IMR-90 (cell line): ENCODE measurements at regions not wholly inside any gene's neighbourhood (a gene's known extent, or its start where the extent isn't known, plus 50 kb on each side); places are given as distances from the start of the nearest gene placed in this dataset.

Experiments used
- ATAC-seq: fragments of 200-7000 bp; cut with Tn5 transposase; 2 replicates; pipeline ENCODE4 v1.9.1; 2020; ENCODE audit warnings: low read depth, mild to moderate bottlenecking, moderate library complexity
- BruUV-seq: library from RNA; stranded (reverse); fragments of 400-500 nt; replicated peaks from 2 replicates; lab custom pipeline; 2021; lab: Mats Ljungman, UMichigan
- CTCF ChIA-PET: fragments of 300-600 bp; formaldehyde crosslinking; extraction: SDS; loops from one replicate; lab custom pipeline; 2021; ENCODE audit warnings: antibody characterized with exemption; lab: Yijun Ruan, JAX
- POLR2A ChIA-PET: fragments of 300-600 bp; sonication (Branson Sonifier 250); formaldehyde crosslinking; loops from one replicate; lab custom pipeline; 2022; ENCODE audit warnings: antibody characterized with exemption; ENCODE audit not compliant: unreplicated experiment; lab: Charles Lee
- DNase-seq: peaks from one replicate; pipeline ENCODE4 v3.0.0; 2013
- H2AFZ ChIP-seq: replicated peaks from 2 replicates; pipeline ENCODE3; 2013; ENCODE audit warnings: low read length, mild to moderate bottlenecking; ENCODE audit not compliant: poor library complexity
- H2AK5ac ChIP-seq: 2 replicates; pipeline ENCODE4 v1.6.1; 2013; ENCODE audit warnings: low read depth, low read length, inconsistent platforms
- H2AK9ac ChIP-seq: replicated peaks from 2 replicates; pipeline ENCODE3; 2013; ENCODE audit warnings: mild to moderate bottlenecking, low read depth, low read length, moderate library complexity; ENCODE audit not compliant: poor library complexity
- H2BK120ac ChIP-seq: 2 replicates; pipeline ENCODE4 v1.6.1; 2013; ENCODE audit warnings: low read depth, low read length, inconsistent platforms
- H2BK15ac ChIP-seq: 3 replicates; pipeline ENCODE4 v1.6.1; 2013; ENCODE audit warnings: low read depth, low read length, inconsistent platforms
- H2BK20ac ChIP-seq: 2 replicates; pipeline ENCODE4 v1.6.1; 2013; ENCODE audit warnings: low read depth, mild to moderate bottlenecking, inconsistent platforms, low read length, moderate library complexity
- H2BK5ac ChIP-seq: 2 replicates; pipeline ENCODE4 v1.6.1; 2013; ENCODE audit warnings: mild to moderate bottlenecking, low read depth, low read length, inconsistent platforms; ENCODE audit not compliant: poor library complexity, severe bottlenecking
- H3K14ac ChIP-seq: replicated peaks from 2 replicates; pipeline ENCODE4 v1.6.1; 2013; ENCODE audit warnings: low read depth, low read length, inconsistent platforms
- H3K18ac ChIP-seq: 2 replicates; pipeline ENCODE4 v1.6.1; 2013; ENCODE audit warnings: low read depth, low read length, control low read depth
- H3K23ac ChIP-seq: 2 replicates; pipeline ENCODE4 v1.6.1; 2013; ENCODE audit warnings: low read depth, low read length, inconsistent platforms
- H3K27ac ChIP-seq: 2 replicates; pipeline ENCODE4 v1.5.1; 2013; ENCODE audit warnings: mild to moderate bottlenecking, control low read depth, low read length; ENCODE audit not compliant: insufficient read depth
- H3K27me3 ChIP-seq: 2 replicates; pipeline ENCODE4 v1.6.1; 2013; ENCODE audit warnings: low read length; ENCODE audit not compliant: control insufficient read depth, insufficient read depth
- H3K36me3 ChIP-seq: 2 replicates; pipeline ENCODE4 v1.6.1; 2013; ENCODE audit warnings: low read length, mixed read lengths; ENCODE audit not compliant: control insufficient read depth, insufficient read depth
- H3K4ac ChIP-seq: 2 replicates; pipeline ENCODE4 v1.6.1; 2013; ENCODE audit warnings: low read depth, low read length, inconsistent platforms
- H3K4me1 ChIP-seq: 2 replicates; pipeline ENCODE4 v1.6.1; 2013; ENCODE audit warnings: low read length, mixed read lengths; ENCODE audit not compliant: control insufficient read depth, insufficient read depth
- H3K4me2 ChIP-seq: 2 replicates; pipeline ENCODE4 v1.6.1; 2013; ENCODE audit warnings: low read depth, mild to moderate bottlenecking, control low read depth, low read length, moderate library complexity
- H3K4me3 ChIP-seq: 2 replicates; pipeline ENCODE4 v1.5.1; 2013; ENCODE audit warnings: low read depth, mild to moderate bottlenecking, control low read depth, low read length, moderate library complexity; ENCODE audit not compliant: insufficient read depth
- H3K56ac ChIP-seq: 2 replicates; pipeline ENCODE4 v1.6.1; 2013; ENCODE audit warnings: low read length, inconsistent platforms; ENCODE audit not compliant: insufficient read depth; ENCODE audit errors: extremely low read depth
- H3K79me1 ChIP-seq, 2 experiments: 2 replicates each; pipeline ENCODE4 v1.6.1; 2013; ENCODE audit warnings: low read length in 2 of 2, inconsistent platforms in 1 of 2, low read depth in 1 of 2
- H3K9ac ChIP-seq: 2 replicates; pipeline ENCODE4 v1.6.1; 2013; ENCODE audit warnings: low read depth, low read length, control low read depth
- H3K9me1 ChIP-seq: 2 replicates; pipeline ENCODE4 v1.6.1; 2013; ENCODE audit warnings: low read length, inconsistent platforms; ENCODE audit not compliant: insufficient read depth
- H3K9me3 ChIP-seq: 2 replicates; pipeline ENCODE4 v1.6.1; 2013; ENCODE audit warnings: low read length; ENCODE audit not compliant: control insufficient read depth, insufficient read depth
- H4K20me1 ChIP-seq: 2 replicates; pipeline ENCODE4 v1.6.1; 2013; ENCODE audit warnings: low read length, inconsistent platforms; ENCODE audit not compliant: insufficient read depth
- H4K5ac ChIP-seq: 2 replicates; pipeline ENCODE4 v1.6.1; 2013; ENCODE audit warnings: mild to moderate bottlenecking, low read depth, low read length, control low read depth
- H4K8ac ChIP-seq, 2 experiments: 2 replicates each; pipeline ENCODE4 v1.6.1; 2013; ENCODE audit warnings: low read depth in 2 of 2, low read length in 2 of 2, control low read depth in 1 of 2, inconsistent platforms in 1 of 2
- H4K91ac ChIP-seq: 2 replicates; pipeline ENCODE4 v1.6.1; 2013; ENCODE audit warnings: low read depth, low read length, inconsistent platforms; ENCODE audit not compliant: insufficient read depth
- CEBPB ChIP-seq: IDR thresholded peaks from 2 replicates; pipeline ENCODE4 v1.6.1; 2012; ENCODE audit warnings: low read depth, low read length, improper control_type of control experiment
- CHD1 ChIP-seq: IDR thresholded peaks from 2 replicates; pipeline ENCODE4 v1.6.1; 2012; ENCODE audit warnings: low read depth, low read length, improper control_type of control experiment
- CTCF ChIP-seq: conservative IDR thresholded peaks from 2 replicates; pipeline ENCODE4 v1.5.1; 2012; ENCODE audit warnings: mild to moderate bottlenecking, low read depth, low read length, improper control_type of control experiment
- FOS ChIP-seq: fragments of 150-350 bp; IDR thresholded peaks from 2 replicates; pipeline ENCODE4 v1.6.1; 2016; ENCODE audit warnings: low read depth, low read length
- MXI1 ChIP-seq: IDR thresholded peaks from 2 replicates; pipeline ENCODE4 v1.6.1; 2012; ENCODE audit warnings: low read depth, mild to moderate bottlenecking, low read length, moderate library complexity, borderline replicate concordance
- NFE2L2 ChIP-seq: fragments of 150-350 bp; IDR thresholded peaks from 2 replicates; pipeline ENCODE4 v1.6.1; 2016; ENCODE audit warnings: low read depth, mild to moderate bottlenecking, low read length
- RAD21 ChIP-seq: IDR thresholded peaks from 2 replicates; pipeline ENCODE4 v1.6.1; 2012; ENCODE audit warnings: low read length, improper control_type of control experiment
- RCOR1 ChIP-seq: IDR thresholded peaks from 2 replicates; pipeline ENCODE4 v1.6.1; 2012; ENCODE audit warnings: mild to moderate bottlenecking, low read length, improper control_type of control experiment; ENCODE audit not compliant: insufficient replicate concordance
- RFX5 ChIP-seq: IDR thresholded peaks from 2 replicates; pipeline ENCODE4 v1.8.0; 2012; ENCODE audit warnings: low read depth, mild to moderate bottlenecking, low read length, moderate library complexity
- WGBS, 2 experiments: methylation state at CpG; one replicate each; pipeline versions ENCODE4 v1.1.5 to v1.1.7; 2013; ENCODE audit warnings: missing lambda C conversion rate in 2 of 2; ENCODE audit not compliant: insufficient read length in 1 of 2; ENCODE audit errors: extremely low coverage in 2 of 2; 5-methylcytosine and 5-hydroxymethylcytosine counted together
- dilution Hi-C: fragments of 300-500 bp; cut with HindIII; formaldehyde crosslinking; loops from one replicate; pipeline ENCODE4 v1.14.3; 2018; ENCODE audit warnings: low sequenced_read_pairs; ENCODE audit not compliant: unreplicated experiment
- in situ Hi-C: fragments of 300-500 bp; cut with MboI; formaldehyde crosslinking; loops from 3 replicates; pipeline ENCODE4 v1.14.3; 2019; ENCODE audit warnings: low sequenced_read_pairs, inconsistent platforms, mixed read lengths
- intact Hi-C: fragments of 100-400 bp; cut with micrococcal nuclease; formaldehyde crosslinking; loops from 2 replicates; pipeline ENCODE4 v1.10.0; 2022
- TF ChIP-seq, protein P1 (sequence below): fragments of 150-350 bp; IDR thresholded peaks from 2 replicates; pipeline ENCODE4 v1.6.1; 2016; ENCODE audit warnings: low read depth, mild to moderate bottlenecking, low read length, moderate library complexity, borderline replicate concordance
- TF ChIP-seq, protein P2 (sequence below): fragments of 150-350 bp; IDR thresholded peaks from 2 replicates; pipeline ENCODE4 v1.6.1; 2017; ENCODE audit warnings: mild to moderate bottlenecking, antibody characterized with exemption, low read length, low read depth

DNA sequence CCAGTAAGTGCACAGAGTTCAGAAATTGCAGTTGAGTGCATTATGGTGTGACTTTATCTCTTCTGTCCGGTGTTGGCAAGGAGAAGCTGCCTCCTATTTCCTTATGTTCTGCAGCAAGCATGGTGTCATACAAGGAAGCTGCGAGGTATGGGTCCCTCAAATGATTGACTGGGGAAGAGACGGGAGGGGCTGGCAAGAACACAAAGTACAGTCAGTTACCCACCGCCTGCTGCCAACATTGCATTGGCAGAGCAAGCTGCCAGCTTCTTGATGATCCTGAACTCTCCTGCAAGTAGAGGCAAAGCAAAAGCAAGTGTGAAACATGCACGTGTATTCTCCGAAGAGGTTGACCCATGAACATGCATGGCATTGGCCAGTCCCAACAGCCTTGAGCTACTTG, 1013.6 kb downstream of the UQCRFS1 start:
- CTCF ChIA-PET = no interaction called here

More for the DNA sequence above, 1013.6 kb downstream of the UQCRFS1 start:
- no peak overlapping the region for H2BK120ac ChIP-seq
- no peak overlapping the region for H3K9ac ChIP-seq
- ATAC-seq (no peak), DNase-seq (no peak)
- in situ Hi-C loops (no loop called here), intact Hi-C loops (no loop called here), dilution Hi-C loops (no loop called here)
- H3K4me1 ChIP-seq = no peaks in the 10 kb centered on the region
- no peak overlapping the region for H3K4me2 ChIP-seq
- POLR2A ChIA-PET = no interaction called here
- H3K9me3 ChIP-seq = peaks cover 49% of the 10 kb centered on the region
- 24% methylated on average over 2 of the region's 6 CpGs; no CpG with 5 or more reads in 1 of the 2 experiments for WGBS, 2 experiments
- H3K4me3 ChIP-seq = no peak overlapping the region
- no peak overlapping the region for H3K27ac ChIP-seq
- H3K18ac ChIP-seq = no peak overlapping the region
- no peak overlapping the region for H2AK9ac ChIP-seq
- H4K8ac ChIP-seq = no peak overlapping the region
- H4K5ac ChIP-seq = no peak overlapping the region
- H2BK15ac ChIP-seq = no peak overlapping the region
- H3K36me3 ChIP-seq = no peaks in the 10 kb centered on the region
- no peak overlapping the region for H2AFZ ChIP-seq
- H2BK20ac ChIP-seq = no peak overlapping the region
- BruUV-seq = no TSS peak
- no peaks in the 10 kb centered on the region for H3K27me3 ChIP-seq
- no peak overlapping the region for H2AK5ac ChIP-seq
- no peaks in the 10 kb centered on the region for H3K79me1 ChIP-seq
- no peak overlapping the region for H3K4ac ChIP-seq
- no peak overlapping the region for H3K56ac ChIP-seq
- no peaks in the 10 kb centered on the region for H4K20me1 ChIP-seq
- TF ChIP-seq FOS (no peak), CHD1 (no peak), MXI1 (no peak), CTCF (no peak), CEBPB (no peak), RFX5 (no peak), RAD21 (no peak), NFE2L2 (no peak), RCOR1 (no peak)
- TF ChIP-seq, protein P1, sequence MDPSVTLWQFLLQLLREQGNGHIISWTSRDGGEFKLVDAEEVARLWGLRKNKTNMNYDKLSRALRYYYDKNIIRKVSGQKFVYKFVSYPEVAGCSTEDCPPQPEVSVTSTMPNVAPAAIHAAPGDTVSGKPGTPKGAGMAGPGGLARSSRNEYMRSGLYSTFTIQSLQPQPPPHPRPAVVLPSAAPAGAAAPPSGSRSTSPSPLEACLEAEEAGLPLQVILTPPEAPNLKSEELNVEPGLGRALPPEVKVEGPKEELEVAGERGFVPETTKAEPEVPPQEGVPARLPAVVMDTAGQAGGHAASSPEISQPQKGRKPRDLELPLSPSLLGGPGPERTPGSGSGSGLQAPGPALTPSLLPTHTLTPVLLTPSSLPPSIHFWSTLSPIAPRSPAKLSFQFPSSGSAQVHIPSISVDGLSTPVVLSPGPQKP = no peak
- TF ChIP-seq, protein P2, sequence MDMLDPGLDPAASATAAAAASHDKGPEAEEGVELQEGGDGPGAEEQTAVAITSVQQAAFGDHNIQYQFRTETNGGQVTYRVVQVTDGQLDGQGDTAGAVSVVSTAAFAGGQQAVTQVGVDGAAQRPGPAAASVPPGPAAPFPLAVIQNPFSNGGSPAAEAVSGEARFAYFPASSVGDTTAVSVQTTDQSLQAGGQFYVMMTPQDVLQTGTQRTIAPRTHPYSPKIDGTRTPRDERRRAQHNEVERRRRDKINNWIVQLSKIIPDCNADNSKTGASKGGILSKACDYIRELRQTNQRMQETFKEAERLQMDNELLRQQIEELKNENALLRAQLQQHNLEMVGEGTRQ = no peak
- H2BK5ac ChIP-seq = no peak overlapping the region
- H3K9me1 ChIP-seq = no peaks in the 10 kb centered on the region
- H3K14ac ChIP-seq = no peak overlapping the region
- no peak overlapping the region for H4K91ac ChIP-seq
- H3K23ac ChIP-seq = no peak overlapping the region
